ENCODE measurements at regions not wholly inside any gene's neighbourhood (a gene's known extent, or its start where the extent isn't known, plus 50 kb on each side); places are given as distances from the start of the nearest gene placed in this dataset.

GRCh38 chr3:194251891-194252560, 99.1 kb downstream of the CPN2 start:
- no peak for TF ChIP-seq POLR2A (IDR thresholded peaks at IDR 0.05)
- TF ChIP-seq, protein P1, sequence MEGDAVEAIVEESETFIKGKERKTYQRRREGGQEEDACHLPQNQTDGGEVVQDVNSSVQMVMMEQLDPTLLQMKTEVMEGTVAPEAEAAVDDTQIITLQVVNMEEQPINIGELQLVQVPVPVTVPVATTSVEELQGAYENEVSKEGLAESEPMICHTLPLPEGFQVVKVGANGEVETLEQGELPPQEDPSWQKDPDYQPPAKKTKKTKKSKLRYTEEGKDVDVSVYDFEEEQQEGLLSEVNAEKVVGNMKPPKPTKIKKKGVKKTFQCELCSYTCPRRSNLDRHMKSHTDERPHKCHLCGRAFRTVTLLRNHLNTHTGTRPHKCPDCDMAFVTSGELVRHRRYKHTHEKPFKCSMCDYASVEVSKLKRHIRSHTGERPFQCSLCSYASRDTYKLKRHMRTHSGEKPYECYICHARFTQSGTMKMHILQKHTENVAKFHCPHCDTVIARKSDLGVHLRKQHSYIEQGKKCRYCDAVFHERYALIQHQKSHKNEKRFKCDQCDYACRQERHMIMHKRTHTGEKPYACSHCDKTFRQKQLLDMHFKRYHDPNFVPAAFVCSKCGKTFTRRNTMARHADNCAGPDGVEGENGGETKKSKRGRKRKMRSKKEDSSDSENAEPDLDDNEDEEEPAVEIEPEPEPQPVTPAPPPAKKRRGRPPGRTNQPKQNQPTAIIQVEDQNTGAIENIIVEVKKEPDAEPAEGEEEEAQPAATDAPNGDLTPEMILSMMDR (IDR thresholded peaks at IDR 0.05 in 4 of 5, conservative IDR thresholded peaks at IDR 0.05 in 1 of 5), result no peak
- ATAC-seq, result no peak
- intact Hi-C loops (cut with DNase I; ENCODE audit: low total_unique reads), result no loop called here

GRCh38 chr3:194253270-194253669, 97.9 kb downstream of the CPN2 start:
- Histone ChIP-seq H3K27me3 (no peaks in the 10 kb centered on the region), H3K9me3 (no peaks in the 10 kb centered on the region), H3K4me1 (peaks cover 14 to 17% of the 10 kb centered on the region in 2 donors), H3K27ac (no peak overlapping the region), H3K4me3 (no peak overlapping the region), H3K36me3 (no peaks in the 10 kb centered on the region)
- DNase-seq (no peak), ATAC-seq (no peak)
- intact Hi-C loops (cut with DNase I; ENCODE audit: low total_unique reads), result no loop called here
- in situ Hi-C loops (cut with MboI; ENCODE audit: low sequenced_read_pairs in 4 of 4), result no loop called here
- TF ChIP-seq, protein P1 (IDR thresholded peaks at IDR 0.05 in 4 of 5, conservative IDR thresholded peaks at IDR 0.05 in 1 of 5), result no peak
- TF ChIP-seq POLR2A (IDR thresholded peaks at IDR 0.05), result no peak

More at GRCh38 chr3:194251891-194252560, 99.1 kb downstream of the CPN2 start:
- DNase-seq, result no peak
- Histone ChIP-seq H3K27me3 (no peaks in the 10 kb centered on the region), H3K36me3 (no peaks in the 10 kb centered on the region), H3K4me1 (peaks cover 14 to 17% of the 10 kb centered on the region in 2 donors), H3K9me3 (no peaks in the 10 kb centered on the region), H3K27ac (no peak overlapping the region), H3K4me3 (no peak overlapping the region)
- in situ Hi-C loops (cut with MboI; ENCODE audit: low sequenced_read_pairs in 4 of 4), result no loop called here

DNA sequence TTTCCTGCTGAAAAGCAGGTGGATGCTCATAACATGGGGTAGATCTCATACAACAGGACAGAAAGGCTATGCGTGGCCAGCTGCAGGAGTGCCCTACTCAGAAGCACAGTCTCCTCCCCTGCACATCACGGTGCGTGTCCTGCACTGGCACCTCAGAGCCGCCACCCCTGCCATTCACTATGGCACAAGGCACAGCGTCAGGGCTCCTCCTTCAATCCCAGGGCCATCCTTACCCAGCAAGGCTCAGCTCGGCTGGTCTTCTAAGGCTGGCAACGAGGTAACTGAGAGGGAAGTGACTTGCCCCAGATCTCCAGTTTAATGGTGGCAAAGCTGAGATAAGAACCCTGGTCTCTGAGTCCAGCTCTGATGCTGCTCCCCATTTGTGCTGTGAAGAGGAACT, 97.1 kb downstream of the CPN2 start:
- H3K4me1 ChIP-seq, result peaks cover 14 to 17% of the 10 kb centered on the region in 2 donors
- ATAC-seq (no peak), DNase-seq (no peak)
- H3K36me3 ChIP-seq, result no peaks in the 10 kb centered on the region
- H3K9me3 ChIP-seq, result no peaks in the 10 kb centered on the region
- H3K27ac ChIP-seq, result no peak overlapping the region
- in situ Hi-C loops (cut with MboI; ENCODE audit: low sequenced_read_pairs in 4 of 4) (no loop called here), intact Hi-C loops (cut with DNase I; ENCODE audit: low total_unique reads) (no loop called here)
- no peaks in the 10 kb centered on the region for H3K27me3 ChIP-seq
- no peak for TF ChIP-seq POLR2A (IDR thresholded peaks at IDR 0.05)
- TF ChIP-seq, protein P1 (IDR thresholded peaks at IDR 0.05 in 4 of 5, conservative IDR thresholded peaks at IDR 0.05 in 1 of 5), result no peak
- no peak overlapping the region for H3K4me3 ChIP-seq

DNA sequence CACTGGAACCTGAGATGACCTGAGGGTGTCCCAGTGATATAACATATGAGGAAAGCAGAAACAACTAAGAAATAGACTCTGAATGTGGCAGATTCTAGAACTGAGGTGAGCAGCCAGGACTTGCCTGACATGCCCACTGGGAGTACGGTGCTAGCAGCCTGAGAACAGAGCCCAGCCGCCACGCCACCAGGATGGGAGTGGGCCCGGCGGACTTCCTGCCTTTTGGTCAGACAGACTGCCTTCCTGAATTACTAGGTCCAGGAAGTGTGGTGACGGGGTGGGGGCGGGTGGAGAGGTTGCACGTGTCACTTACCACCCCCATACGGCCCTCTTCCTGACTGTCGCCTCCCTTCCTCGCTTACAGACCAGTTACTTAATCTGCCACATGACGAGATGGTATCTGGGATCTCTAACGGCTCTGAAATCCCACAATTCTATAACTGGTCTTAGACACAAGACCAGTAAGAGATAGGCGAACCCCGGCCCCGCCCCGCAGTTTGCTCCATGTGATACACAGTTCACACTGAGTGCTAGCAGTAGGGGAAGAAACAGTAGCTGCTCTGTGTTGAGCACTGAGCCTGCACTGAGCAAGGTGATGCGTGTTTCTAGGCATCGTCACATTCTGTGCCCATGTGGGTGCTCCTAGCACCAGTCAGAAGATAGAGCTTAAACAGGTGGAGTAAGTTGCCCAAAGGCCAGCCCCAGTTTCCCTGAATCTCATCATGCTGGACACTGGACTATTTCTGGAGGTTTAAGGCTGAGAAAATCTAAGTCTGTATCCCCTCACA, 95.7 kb downstream of the CPN2 start:
- in situ Hi-C loops (cut with MboI; ENCODE audit: low sequenced_read_pairs in 4 of 4) (no loop called here), intact Hi-C loops (cut with DNase I; ENCODE audit: low total_unique reads) (no loop called here)
- no peaks in the 10 kb centered on the region for H3K9me3 ChIP-seq
- H3K36me3 ChIP-seq, result no peaks in the 10 kb centered on the region
- DNase-seq, result peak; percentile 41 to 48
- peak overlapping the region in 3 of 4 donors; percentile 29 to 50 (median 31) for H3K27ac ChIP-seq
- H3K4me1 ChIP-seq, result peaks cover 8 to 9% of the 10 kb centered on the region in 2 donors
- TF ChIP-seq POLR2A (IDR thresholded peaks at IDR 0.05), result peak in 1 of 2 donors; percentile 22
- TF ChIP-seq, protein P1 (IDR thresholded peaks at IDR 0.05 in 4 of 5, conservative IDR thresholded peaks at IDR 0.05 in 1 of 5), result no peak
- ATAC-seq, result peak; percentile 50 to 71
- no peak overlapping the region for H3K4me3 ChIP-seq
- H3K27me3 ChIP-seq, result no peaks in the 10 kb centered on the region

All from gastrocnemius medialis (tissue), 4 donors.